ENCODE measurements at regions not wholly inside any gene's neighbourhood (a gene's known extent, or its start where the extent isn't known, plus 50 kb on each side); places are given as distances from the start of the nearest gene placed in this dataset.
A peak's percentile ranks its signal among the peaks of the same experiment; 100 is the strongest.

DNA sequence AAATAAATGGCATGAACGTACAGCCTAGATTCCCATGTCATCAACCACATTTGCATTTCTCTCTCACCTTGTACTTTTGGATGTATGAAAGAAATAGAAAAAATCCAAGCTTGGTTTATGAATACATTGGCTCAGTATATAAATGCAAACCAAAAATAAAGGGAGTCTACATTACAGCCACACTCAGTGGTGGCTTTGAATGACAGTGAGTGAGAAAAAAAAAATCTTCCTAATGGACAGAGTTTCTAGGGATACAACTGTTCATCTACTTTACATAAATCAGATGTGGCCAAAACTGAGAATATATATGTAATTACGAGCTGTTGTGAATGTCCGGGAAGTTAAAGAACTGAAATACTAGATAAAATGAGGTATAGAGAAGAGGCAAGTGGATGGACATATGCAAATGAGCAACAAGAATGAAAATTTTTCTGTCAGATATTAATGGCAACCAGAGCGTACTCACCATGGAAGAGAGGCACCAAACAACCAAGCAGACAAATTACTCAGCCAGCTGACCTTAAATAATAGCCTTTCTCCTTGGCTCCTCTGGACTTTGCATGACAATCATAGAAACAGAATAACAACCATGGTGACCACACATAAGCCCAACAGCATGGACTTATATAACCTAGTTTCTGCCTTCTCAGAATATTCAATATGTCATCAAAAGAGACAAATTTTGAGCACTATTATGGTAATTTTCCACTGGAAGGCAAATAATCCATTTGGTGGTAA lies 1305.8 kb downstream of the OTOL1 start:
- H3K4me1 Mint-ChIP-seq (ENCODE audit: unreplicated experiment) = no peaks in the 10 kb centered on the region
- DNase-seq (ENCODE audit: extremely low spot score, unreplicated experiment) = no peak
- H3K36me3 Mint-ChIP-seq = no peaks in the 10 kb centered on the region
- H3K4me3 Mint-ChIP-seq = no peak overlapping the region
- no peak overlapping the region for H3K27ac Mint-ChIP-seq
- H3K9me3 Mint-ChIP-seq = no peaks in the 10 kb centered on the region
- H3K27me3 Mint-ChIP-seq = no peaks in the 10 kb centered on the region
- TF ChIP-seq, protein P1, sequence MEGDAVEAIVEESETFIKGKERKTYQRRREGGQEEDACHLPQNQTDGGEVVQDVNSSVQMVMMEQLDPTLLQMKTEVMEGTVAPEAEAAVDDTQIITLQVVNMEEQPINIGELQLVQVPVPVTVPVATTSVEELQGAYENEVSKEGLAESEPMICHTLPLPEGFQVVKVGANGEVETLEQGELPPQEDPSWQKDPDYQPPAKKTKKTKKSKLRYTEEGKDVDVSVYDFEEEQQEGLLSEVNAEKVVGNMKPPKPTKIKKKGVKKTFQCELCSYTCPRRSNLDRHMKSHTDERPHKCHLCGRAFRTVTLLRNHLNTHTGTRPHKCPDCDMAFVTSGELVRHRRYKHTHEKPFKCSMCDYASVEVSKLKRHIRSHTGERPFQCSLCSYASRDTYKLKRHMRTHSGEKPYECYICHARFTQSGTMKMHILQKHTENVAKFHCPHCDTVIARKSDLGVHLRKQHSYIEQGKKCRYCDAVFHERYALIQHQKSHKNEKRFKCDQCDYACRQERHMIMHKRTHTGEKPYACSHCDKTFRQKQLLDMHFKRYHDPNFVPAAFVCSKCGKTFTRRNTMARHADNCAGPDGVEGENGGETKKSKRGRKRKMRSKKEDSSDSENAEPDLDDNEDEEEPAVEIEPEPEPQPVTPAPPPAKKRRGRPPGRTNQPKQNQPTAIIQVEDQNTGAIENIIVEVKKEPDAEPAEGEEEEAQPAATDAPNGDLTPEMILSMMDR (conservative IDR thresholded peaks at IDR 0.05) = no peak

DNA sequence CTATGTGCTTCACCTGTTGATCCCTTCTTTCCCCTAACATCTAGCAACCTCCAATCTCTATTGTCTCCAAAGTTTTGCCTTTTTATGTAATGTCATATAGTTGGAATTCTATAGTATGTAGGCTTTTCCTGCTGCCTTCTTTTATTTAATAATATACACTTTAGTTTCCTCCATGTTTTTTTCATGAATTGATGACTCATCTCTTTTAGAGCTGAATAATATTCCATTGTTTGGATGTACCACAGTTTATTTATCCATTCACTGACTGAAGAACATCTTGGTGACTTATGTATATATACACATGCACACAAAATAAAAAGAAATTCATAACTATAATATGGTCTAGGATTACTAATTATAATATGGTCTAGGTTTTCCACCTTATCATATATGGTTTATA lies 1314.2 kb downstream of the OTOL1 start:
- no peak overlapping the region for H3K4me3 Mint-ChIP-seq
- no peaks in the 10 kb centered on the region for H3K9me3 Mint-ChIP-seq
- H3K36me3 Mint-ChIP-seq = no peaks in the 10 kb centered on the region
- no peak overlapping the region for H3K27ac Mint-ChIP-seq
- H3K4me1 Mint-ChIP-seq (ENCODE audit: unreplicated experiment) = no peaks in the 10 kb centered on the region
- no peaks in the 10 kb centered on the region for H3K27me3 Mint-ChIP-seq
- no peak for DNase-seq (ENCODE audit: extremely low spot score, unreplicated experiment)
- TF ChIP-seq, protein P1 (conservative IDR thresholded peaks at IDR 0.05) = no peak

DNA sequence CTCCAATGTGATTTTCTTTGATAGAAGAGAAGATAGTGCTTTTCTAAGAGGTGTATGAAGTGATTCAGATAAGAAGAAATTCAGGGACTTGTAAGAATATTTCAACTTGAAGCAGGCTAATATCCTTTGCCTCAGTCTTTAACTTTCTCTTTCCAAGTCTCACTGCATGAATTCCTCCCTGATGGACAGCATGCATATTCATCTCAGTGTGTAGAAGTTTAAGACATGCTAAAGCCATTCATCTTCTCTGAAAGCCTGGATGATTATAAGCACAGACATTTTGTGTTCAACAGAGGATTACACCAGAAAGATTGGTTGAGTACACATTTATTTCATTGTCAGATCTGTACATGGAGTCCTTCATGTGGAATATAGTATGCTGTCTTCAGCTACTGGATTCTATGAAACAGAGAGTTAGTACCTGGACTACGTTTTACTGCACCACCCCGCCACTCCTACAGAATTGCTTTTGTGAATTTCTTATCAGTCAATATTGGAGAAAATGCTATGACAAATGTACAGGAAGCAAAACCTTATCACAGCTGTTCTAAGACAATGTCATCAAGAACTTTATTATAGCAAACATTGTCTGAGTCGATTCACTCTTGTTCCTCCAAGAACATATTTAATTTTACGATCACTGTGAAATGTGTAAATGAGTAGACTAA lies 1346.1 kb downstream of the OTOL1 start:
- Mint-ChIP-seq H3K27ac (no peak overlapping the region), H3K36me3 (no peaks in the 10 kb centered on the region), H3K9me3 (no peaks in the 10 kb centered on the region), H3K27me3 (no peaks in the 10 kb centered on the region), H3K4me1 (ENCODE audit: unreplicated experiment) (no peaks in the 10 kb centered on the region), H3K4me3 (no peak overlapping the region)
- DNase-seq (ENCODE audit: extremely low spot score, unreplicated experiment) = no peak
- TF ChIP-seq, protein P1 (conservative IDR thresholded peaks at IDR 0.05) = no peak

DNA sequence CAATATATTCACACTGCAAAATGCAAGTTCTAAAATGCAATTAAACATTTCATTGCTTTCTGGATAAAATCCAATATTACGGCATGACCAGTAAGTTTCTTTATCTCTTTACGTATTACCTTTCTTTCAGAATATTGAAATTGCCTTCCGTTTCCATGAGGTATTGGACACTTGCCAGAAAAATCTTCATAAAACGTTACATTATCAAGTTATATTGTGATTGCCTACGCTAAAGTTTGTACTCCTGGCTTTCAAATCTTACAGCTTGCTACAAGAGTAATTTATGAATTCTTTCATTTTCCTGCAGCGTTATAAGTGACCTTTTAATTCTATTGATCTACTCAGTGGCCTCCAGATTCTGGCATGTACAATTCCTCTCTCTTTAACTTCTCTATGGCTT lies 1349.3 kb downstream of the OTOL1 start:
- no peaks in the 10 kb centered on the region for H3K36me3 Mint-ChIP-seq
- H3K4me1 Mint-ChIP-seq (ENCODE audit: unreplicated experiment) = no peaks in the 10 kb centered on the region
- H3K27me3 Mint-ChIP-seq = no peaks in the 10 kb centered on the region
- no peaks in the 10 kb centered on the region for H3K9me3 Mint-ChIP-seq
- no peak overlapping the region for H3K27ac Mint-ChIP-seq
- DNase-seq (ENCODE audit: extremely low spot score, unreplicated experiment) = no peak
- TF ChIP-seq, protein P1 (conservative IDR thresholded peaks at IDR 0.05) = no peak
- H3K4me3 Mint-ChIP-seq = no peak overlapping the region

DNA sequence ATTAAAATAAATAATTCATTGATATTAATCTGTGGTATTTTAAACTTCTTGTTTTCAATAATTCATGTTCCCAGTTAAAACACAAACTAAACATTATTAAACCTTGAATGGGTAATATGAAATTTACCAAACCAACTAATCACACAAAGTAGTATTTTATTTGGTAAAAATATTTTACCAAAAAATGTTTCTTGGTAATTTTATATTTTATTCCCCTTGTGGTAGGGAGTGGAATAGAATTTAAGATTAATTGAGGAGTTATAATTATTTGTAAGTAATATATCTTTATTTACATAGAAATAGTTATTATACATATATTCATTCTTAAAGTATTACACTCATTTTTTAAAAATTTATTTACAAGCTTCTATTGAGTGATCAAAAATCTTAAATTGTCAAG lies 1350.9 kb downstream of the OTOL1 start:
- no peaks in the 10 kb centered on the region for H3K27me3 Mint-ChIP-seq
- no peaks in the 10 kb centered on the region for H3K9me3 Mint-ChIP-seq

More for the DNA sequence above, 1350.9 kb downstream of the OTOL1 start:
- Mint-ChIP-seq H3K27ac (no peak overlapping the region), H3K4me1 (ENCODE audit: unreplicated experiment) (no peaks in the 10 kb centered on the region), H3K36me3 (no peaks in the 10 kb centered on the region), H3K4me3 (no peak overlapping the region)
- TF ChIP-seq, protein P1 (conservative IDR thresholded peaks at IDR 0.05) = peak; percentile 56
- no peak for DNase-seq (ENCODE audit: extremely low spot score, unreplicated experiment)

Data from type B pancreatic cell (in vitro differentiated cells).